Upper lobe of left lung (tissue), 4 donors: ENCODE measurements at regions not wholly inside any gene's neighbourhood (a gene's known extent, or its start where the extent isn't known, plus 50 kb on each side); places are given as distances from the start of the nearest gene placed in this dataset.

Source experiments
- EP300 ChIP-seq, 4 donors: sonication (generic); formaldehyde crosslinking; IDR thresholded peaks; one replicate each; pipeline ENCODE4 v1.5.1; 2017; ENCODE audit warnings: antibody characterized with exemption in 4 of 4, control low read depth in 2 of 4
- POLR2A ChIP-seq, 4 donors: fragments of 450-650 bp; IDR thresholded peaks; one replicate each; pipeline ENCODE4 v1.5.1; 2016 to 2017; ENCODE audit warnings: antibody characterized with exemption in 4 of 4, mild to moderate bottlenecking in 2 of 4
- POLR2AphosphoS5 ChIP-seq, 2 donors: sonication (generic); formaldehyde crosslinking; IDR thresholded peaks; one replicate each; pipeline ENCODE4 v1.5.1; 2017; ENCODE audit warnings: antibody characterized with exemption in 2 of 2
- TF ChIP-seq, protein P1 (sequence below), 6 experiments: fragments of 450-650 bp in 4 of 6; fragments of 200-600 bp in 2 of 6; sonication (generic) in 2 of 6; IDR thresholded peaks; one replicate each; pipeline ENCODE4 v1.5.1; 2016 to 2019; ENCODE audit warnings: antibody characterized with exemption in 6 of 6

DNA sequence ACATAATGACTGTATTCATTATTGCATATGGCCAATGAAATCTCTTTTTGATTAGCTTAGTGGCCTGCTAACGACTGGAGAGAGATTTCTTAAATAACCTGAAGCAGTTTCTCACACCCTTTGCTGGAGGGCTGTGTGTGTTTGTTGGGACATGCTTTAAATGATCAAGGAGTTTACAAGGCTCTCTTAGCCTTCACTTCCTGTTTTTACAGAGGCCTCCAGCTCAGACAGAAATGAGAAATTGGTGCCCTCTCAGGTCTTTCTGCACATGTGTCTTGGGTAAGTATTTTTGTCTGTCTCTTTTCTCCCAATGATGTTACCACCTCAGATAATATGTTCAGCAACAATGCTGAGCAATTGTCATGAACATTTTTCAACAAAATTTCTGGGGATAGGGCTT lies 884.4 kb upstream of the CNTN5 start:
- TF ChIP-seq, protein P1, sequence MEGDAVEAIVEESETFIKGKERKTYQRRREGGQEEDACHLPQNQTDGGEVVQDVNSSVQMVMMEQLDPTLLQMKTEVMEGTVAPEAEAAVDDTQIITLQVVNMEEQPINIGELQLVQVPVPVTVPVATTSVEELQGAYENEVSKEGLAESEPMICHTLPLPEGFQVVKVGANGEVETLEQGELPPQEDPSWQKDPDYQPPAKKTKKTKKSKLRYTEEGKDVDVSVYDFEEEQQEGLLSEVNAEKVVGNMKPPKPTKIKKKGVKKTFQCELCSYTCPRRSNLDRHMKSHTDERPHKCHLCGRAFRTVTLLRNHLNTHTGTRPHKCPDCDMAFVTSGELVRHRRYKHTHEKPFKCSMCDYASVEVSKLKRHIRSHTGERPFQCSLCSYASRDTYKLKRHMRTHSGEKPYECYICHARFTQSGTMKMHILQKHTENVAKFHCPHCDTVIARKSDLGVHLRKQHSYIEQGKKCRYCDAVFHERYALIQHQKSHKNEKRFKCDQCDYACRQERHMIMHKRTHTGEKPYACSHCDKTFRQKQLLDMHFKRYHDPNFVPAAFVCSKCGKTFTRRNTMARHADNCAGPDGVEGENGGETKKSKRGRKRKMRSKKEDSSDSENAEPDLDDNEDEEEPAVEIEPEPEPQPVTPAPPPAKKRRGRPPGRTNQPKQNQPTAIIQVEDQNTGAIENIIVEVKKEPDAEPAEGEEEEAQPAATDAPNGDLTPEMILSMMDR (IDR thresholded peaks at IDR 0.05) = no peak
- no peak for TF ChIP-seq POLR2AphosphoS5 (IDR thresholded peaks at IDR 0.05)
- no peak for TF ChIP-seq POLR2A (IDR thresholded peaks at IDR 0.05)
- no peak for TF ChIP-seq EP300 (IDR thresholded peaks at IDR 0.05)
